GM10248 (cell line): ENCODE measurements at regions not wholly inside any gene's neighbourhood (a gene's known extent, or its start where the extent isn't known, plus 50 kb on each side); places are given as distances from the start of the nearest gene placed in this dataset.
A peak's percentile ranks its signal among the peaks of the same experiment; 100 is the strongest.

ENCODE experiments used
- CTCF ChIA-PET: fragments of 300-600 bp; sonication (Branson Sonifier 250); formaldehyde crosslinking; extraction: SDS; loops from one replicate; lab custom pipeline; 2021; ENCODE audit warnings: antibody characterized with exemption; lab: Yijun Ruan, JAX
- POLR2A ChIA-PET: fragments of 350-650 bp; sonication (Branson Sonifier 250); formaldehyde crosslinking; extraction: SDS; loops from one replicate; lab custom pipeline; 2020; ENCODE audit warnings: antibody characterized with exemption; lab: Yijun Ruan, JAX
- DNase-seq: peaks from one replicate; pipeline ENCODE4 v3.0.0; 2012; ENCODE audit errors: extremely low spot score
- CTCF ChIP-seq: IDR thresholded peaks from 2 replicates; pipeline ENCODE4 v1.5.1; 2012; ENCODE audit warnings: mild to moderate bottlenecking, low read depth; ENCODE audit errors: extremely low read depth, missing control alignments, control extremely low read depth

DNA sequence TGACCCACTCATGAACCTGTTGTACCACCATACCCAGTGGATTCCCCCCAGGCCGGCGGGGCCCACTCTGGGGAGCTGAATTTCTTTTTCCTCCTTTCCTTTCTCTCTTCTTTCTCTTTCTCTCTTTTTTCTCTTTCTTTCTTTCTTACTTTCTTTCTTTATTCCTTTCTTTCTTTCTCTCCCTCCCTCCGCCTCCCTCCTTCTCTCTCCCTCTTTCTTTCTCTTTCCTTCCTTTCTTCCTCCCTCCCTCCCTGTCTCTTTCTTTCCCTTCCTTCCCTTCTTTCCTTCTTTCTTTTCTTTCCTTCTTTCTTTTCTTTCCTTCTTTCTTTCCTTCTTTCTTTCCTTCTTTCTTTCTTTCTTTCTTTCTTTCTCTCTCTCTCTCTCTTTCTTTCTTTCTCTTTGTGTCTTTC, 327.7 kb downstream of the ZNF536 start:
- no peak for DNase-seq
- ChIA-PET POLR2A (no interaction called here), CTCF (no interaction called here)
- no peak for TF ChIP-seq CTCF

DNA sequence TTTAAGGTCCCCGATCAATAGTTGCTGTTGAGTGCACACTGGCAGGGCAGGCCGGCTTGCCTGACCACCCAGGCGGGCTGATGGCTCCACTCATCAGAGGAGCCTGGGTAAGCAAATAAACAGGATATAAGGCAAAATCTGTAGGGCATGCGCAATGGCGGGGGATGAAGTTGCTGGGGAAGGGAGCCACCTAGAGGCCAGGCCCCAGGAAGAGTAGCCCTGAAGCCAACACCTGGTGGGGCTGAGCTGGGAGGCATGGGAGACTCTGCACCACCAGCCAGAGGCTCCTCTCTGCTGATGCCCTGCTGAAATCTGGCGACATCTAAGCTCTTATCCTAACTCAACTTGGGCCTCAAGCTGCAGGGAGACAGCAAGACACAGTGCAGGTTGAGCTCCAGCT, 324.3 kb downstream of the ZNF536 start:
- POLR2A ChIA-PET, result no interaction called here
- no peak for DNase-seq
- CTCF ChIA-PET, result interaction anchor here (1.4 kb wide), 1 partner anchor 1528 kb away, joined by 3 read pairs; no protein-coding TSS in a partner anchor
- TF ChIP-seq CTCF, result no peak

DNA sequence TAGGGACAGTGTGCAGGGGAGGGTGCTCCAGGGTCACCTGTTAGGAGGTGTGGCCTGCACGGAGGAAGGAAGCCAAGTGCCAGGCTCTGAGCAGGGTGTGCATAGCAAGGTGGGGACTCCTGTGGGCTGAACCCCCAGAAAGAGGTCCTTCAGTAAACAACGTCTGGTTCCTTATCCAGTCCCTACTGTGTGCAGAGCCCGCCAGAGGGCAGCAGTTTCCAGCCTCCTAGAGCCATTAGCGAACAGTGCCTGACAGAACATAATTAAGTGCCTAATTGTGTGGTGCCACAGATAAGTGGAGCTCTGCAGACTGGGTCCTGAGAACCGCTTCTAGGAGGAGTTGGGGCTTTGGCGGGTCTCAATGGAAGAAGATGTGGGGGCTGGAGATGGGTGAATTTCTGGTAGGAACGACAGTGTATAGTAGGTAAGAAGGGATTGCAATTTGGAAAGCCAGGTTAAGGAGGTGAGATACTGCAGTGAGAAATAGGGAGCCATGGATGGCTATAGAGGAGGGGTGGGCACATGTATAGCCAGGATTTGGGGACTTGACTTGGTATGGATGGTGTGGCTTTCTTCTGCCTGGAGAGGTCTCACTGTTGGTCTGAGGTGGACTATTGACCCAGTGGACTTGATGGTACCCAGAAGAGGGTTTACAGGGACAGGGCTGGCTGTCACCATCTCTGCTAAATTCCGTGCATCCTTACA, 323.1 kb downstream of the ZNF536 start:
- POLR2A ChIA-PET, result no interaction called here
- no peak for DNase-seq
- CTCF ChIA-PET, result interaction anchor here (1.2 kb wide), 1 partner anchor 48 kb away, joined by 3 read pairs; no protein-coding TSS in a partner anchor
- peak; percentile 13 for TF ChIP-seq CTCF

GRCh38 chr19:30694156-30694755, 322.1 kb downstream of the ZNF536 start:
- DNase-seq, result no peak
- ChIA-PET POLR2A (no interaction called here), CTCF (interaction anchor here (1.2 kb wide), 1 partner anchor 49 kb away, joined by 3 read pairs; no protein-coding TSS in a partner anchor)
- no peak for TF ChIP-seq CTCF

- CTCF ChIA-PET, result interaction anchor here (1.1 to 1.3 kb wide), 2 partner anchors 10 to 1532 kb away, joined by 4 to 5 read pairs; no protein-coding TSS in a partner anchor
- POLR2A ChIA-PET, result no interaction called here
- no peak for TF ChIP-seq CTCF
- DNase-seq, result no peak
Measured at GRCh38 chr19:30692879-30693503, 320.8 kb downstream of the ZNF536 start.

GRCh38 chr19:30692181-30692811, 320.1 kb downstream of the ZNF536 start:
- ChIA-PET CTCF (interaction anchor here (1.3 kb wide), 1 partner anchor 9 kb away, joined by 5 read pairs; no protein-coding TSS in a partner anchor), POLR2A (no interaction called here)
- no peak for DNase-seq
- no peak for TF ChIP-seq CTCF
